ENCODE measurements at regions not wholly inside any gene's neighbourhood (a gene's known extent, or its start where the extent isn't known, plus 50 kb on each side); places are given as distances from the start of the nearest gene placed in this dataset.

GRCh38 chr4:106493086-106493485 is 124.5 kb upstream of the GIMD1 start:
- no peaks in the 10 kb centered on the region for H3K79me2 ChIP-seq (ENCODE audit: insufficient read depth, low read length)
- no peak overlapping the region for H3K27ac ChIP-seq (ENCODE audit: low read depth, low read length)
- no peak for DNase-seq (ENCODE audit: insufficient read length, low spot score, missing footprints)
- no peaks in the 10 kb centered on the region for H3K9me3 ChIP-seq (ENCODE audit: low read depth, low read length)
- no peaks in the 10 kb centered on the region for H3K36me3 ChIP-seq (ENCODE audit: insufficient read depth, low read length)
- no peak overlapping the region for H3K4me2 ChIP-seq (ENCODE audit: insufficient read depth, low read length)
- no peak overlapping the region for H3K4me3 ChIP-seq (ENCODE audit: insufficient read depth, low read length)
- TF ChIP-seq, protein P1, sequence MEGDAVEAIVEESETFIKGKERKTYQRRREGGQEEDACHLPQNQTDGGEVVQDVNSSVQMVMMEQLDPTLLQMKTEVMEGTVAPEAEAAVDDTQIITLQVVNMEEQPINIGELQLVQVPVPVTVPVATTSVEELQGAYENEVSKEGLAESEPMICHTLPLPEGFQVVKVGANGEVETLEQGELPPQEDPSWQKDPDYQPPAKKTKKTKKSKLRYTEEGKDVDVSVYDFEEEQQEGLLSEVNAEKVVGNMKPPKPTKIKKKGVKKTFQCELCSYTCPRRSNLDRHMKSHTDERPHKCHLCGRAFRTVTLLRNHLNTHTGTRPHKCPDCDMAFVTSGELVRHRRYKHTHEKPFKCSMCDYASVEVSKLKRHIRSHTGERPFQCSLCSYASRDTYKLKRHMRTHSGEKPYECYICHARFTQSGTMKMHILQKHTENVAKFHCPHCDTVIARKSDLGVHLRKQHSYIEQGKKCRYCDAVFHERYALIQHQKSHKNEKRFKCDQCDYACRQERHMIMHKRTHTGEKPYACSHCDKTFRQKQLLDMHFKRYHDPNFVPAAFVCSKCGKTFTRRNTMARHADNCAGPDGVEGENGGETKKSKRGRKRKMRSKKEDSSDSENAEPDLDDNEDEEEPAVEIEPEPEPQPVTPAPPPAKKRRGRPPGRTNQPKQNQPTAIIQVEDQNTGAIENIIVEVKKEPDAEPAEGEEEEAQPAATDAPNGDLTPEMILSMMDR (IDR thresholded peaks at IDR 0.05; ENCODE audit: extremely low read depth, low read depth, low read length) = no peak
- H3K4me1 ChIP-seq (ENCODE audit: insufficient read depth, low read length) = peaks cover 14% of the 10 kb centered on the region
- no peaks in the 10 kb centered on the region for H3K27me3 ChIP-seq (ENCODE audit: insufficient read depth, low read length)
- no peak overlapping the region for H2AFZ ChIP-seq (ENCODE audit: low read length)
- no peaks in the 10 kb centered on the region for H4K20me1 ChIP-seq (ENCODE audit: insufficient read depth, low read length)

DNA sequence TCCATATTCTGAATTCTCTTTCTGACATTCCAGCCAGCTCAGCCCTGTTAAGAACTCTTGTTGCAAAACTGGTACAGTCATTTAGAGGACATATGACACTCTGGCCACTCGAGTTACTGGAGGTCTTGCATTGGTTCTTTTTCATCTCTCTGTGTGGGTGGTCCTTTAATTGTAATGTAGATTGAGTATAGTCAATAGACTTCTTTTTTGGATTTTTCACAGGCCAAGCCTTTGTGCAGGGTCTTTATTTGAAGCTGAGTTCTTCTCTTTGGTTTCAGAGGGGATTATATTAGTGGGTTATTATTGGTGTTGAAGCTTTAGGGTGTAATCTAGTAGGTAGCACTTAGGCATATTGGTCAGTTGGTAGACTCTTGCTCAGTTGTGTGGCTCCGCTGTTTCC is 118.0 kb upstream of the GIMD1 start:
- Histone ChIP-seq H3K4me2 (ENCODE audit: insufficient read depth, low read length) (no peak overlapping the region), H3K36me3 (ENCODE audit: insufficient read depth, low read length) (no peaks in the 10 kb centered on the region), H3K4me3 (ENCODE audit: insufficient read depth, low read length) (no peak overlapping the region), H3K4me1 (ENCODE audit: insufficient read depth, low read length) (no peaks in the 10 kb centered on the region), H4K20me1 (ENCODE audit: insufficient read depth, low read length) (no peaks in the 10 kb centered on the region), H3K79me2 (ENCODE audit: insufficient read depth, low read length) (no peaks in the 10 kb centered on the region), H2AFZ (ENCODE audit: low read length) (no peak overlapping the region), H3K9me3 (ENCODE audit: low read depth, low read length) (no peaks in the 10 kb centered on the region), H3K27me3 (ENCODE audit: insufficient read depth, low read length) (no peaks in the 10 kb centered on the region), H3K27ac (ENCODE audit: low read depth, low read length) (no peak overlapping the region)
- TF ChIP-seq, protein P1 (IDR thresholded peaks at IDR 0.05; ENCODE audit: extremely low read depth, low read depth, low read length) = no peak
- DNase-seq (ENCODE audit: insufficient read length, low spot score, missing footprints) = no peak

DNA sequence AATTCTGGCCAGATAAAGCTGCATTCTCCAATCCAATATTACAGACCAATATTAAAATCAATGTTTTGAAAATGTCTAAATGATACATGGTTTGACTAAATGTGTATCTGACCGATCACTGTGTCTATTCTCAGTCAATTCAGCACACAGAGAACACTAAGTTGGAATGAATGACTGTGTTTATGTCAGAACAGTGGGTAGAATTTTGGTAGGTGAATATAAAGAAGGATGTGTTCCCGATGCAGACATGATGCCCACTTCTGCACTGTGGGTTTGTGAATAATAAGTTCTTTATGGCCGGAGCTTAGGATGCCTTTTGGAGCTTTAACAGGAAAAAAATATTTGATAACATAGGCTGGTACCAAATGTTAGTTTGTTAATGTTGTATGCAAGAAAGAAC is 113.2 kb upstream of the GIMD1 start:
- Histone ChIP-seq H2AFZ (ENCODE audit: low read length) (no peak overlapping the region), H3K9me3 (ENCODE audit: low read depth, low read length) (no peaks in the 10 kb centered on the region), H3K4me3 (ENCODE audit: insufficient read depth, low read length) (no peak overlapping the region), H3K27me3 (ENCODE audit: insufficient read depth, low read length) (no peaks in the 10 kb centered on the region), H3K4me2 (ENCODE audit: insufficient read depth, low read length) (no peak overlapping the region), H3K4me1 (ENCODE audit: insufficient read depth, low read length) (no peaks in the 10 kb centered on the region), H3K79me2 (ENCODE audit: insufficient read depth, low read length) (no peaks in the 10 kb centered on the region), H4K20me1 (ENCODE audit: insufficient read depth, low read length) (no peaks in the 10 kb centered on the region), H3K36me3 (ENCODE audit: insufficient read depth, low read length) (no peaks in the 10 kb centered on the region), H3K27ac (ENCODE audit: low read depth, low read length) (no peak overlapping the region)
- TF ChIP-seq, protein P1 (IDR thresholded peaks at IDR 0.05; ENCODE audit: extremely low read depth, low read depth, low read length) = no peak
- no peak for DNase-seq (ENCODE audit: insufficient read length, low spot score, missing footprints)

- no peaks in the 10 kb centered on the region for H3K4me1 ChIP-seq (ENCODE audit: insufficient read depth, low read length)
- no peak for DNase-seq (ENCODE audit: insufficient read length, low spot score, missing footprints)
- no peaks in the 10 kb centered on the region for H3K36me3 ChIP-seq (ENCODE audit: insufficient read depth, low read length)
- H3K27me3 ChIP-seq (ENCODE audit: insufficient read depth, low read length) = no peaks in the 10 kb centered on the region
- TF ChIP-seq, protein P1 (IDR thresholded peaks at IDR 0.05; ENCODE audit: extremely low read depth, low read depth, low read length) = no peak
- no peaks in the 10 kb centered on the region for H3K79me2 ChIP-seq (ENCODE audit: insufficient read depth, low read length)
- no peak overlapping the region for H2AFZ ChIP-seq (ENCODE audit: low read length)
- H3K4me3 ChIP-seq (ENCODE audit: insufficient read depth, low read length) = no peak overlapping the region
- no peak overlapping the region for H3K4me2 ChIP-seq (ENCODE audit: insufficient read depth, low read length)
- no peak overlapping the region for H3K27ac ChIP-seq (ENCODE audit: low read depth, low read length)
- no peaks in the 10 kb centered on the region for H3K9me3 ChIP-seq (ENCODE audit: low read depth, low read length)
- no peaks in the 10 kb centered on the region for H4K20me1 ChIP-seq (ENCODE audit: insufficient read depth, low read length)
These were observed 109.6 kb upstream of the GIMD1 start for GRCh38 chr4:106478152-106478551.

Data from osteoblast (primary cell).